Large intestine (tissue), 3 donors: ENCODE measurements at regions not wholly inside any gene's neighbourhood (a gene's known extent, or its start where the extent isn't known, plus 50 kb on each side); places are given as distances from the start of the nearest gene placed in this dataset.

Experiments
- DNase-seq, 2 donors: peaks; one replicate each; pipeline versions ENCODE4 v3.0.0 to v3.0.0-alpha.2; 2013
- H3K27ac ChIP-seq: one replicate; pipeline ENCODE4 v1.5.1; 2013; ENCODE audit warnings: low read length
- H3K27me3 ChIP-seq: 2 replicates; pipeline ENCODE4 v1.6.1; 2013; ENCODE audit warnings: low read length; ENCODE audit not compliant: control insufficient read depth, insufficient read depth
- H3K36me3 ChIP-seq: 2 replicates; pipeline ENCODE4 v1.6.1; 2013; ENCODE audit warnings: low read length; ENCODE audit not compliant: control insufficient read depth, insufficient read depth
- H3K4me1 ChIP-seq: one replicate; pipeline ENCODE4 v1.6.1; 2013; ENCODE audit warnings: low read length; ENCODE audit not compliant: control insufficient read depth, insufficient read depth
- H3K4me3 ChIP-seq: one replicate; pipeline ENCODE4 v1.5.1; 2013; ENCODE audit warnings: low read length
- H3K9me3 ChIP-seq: one replicate; pipeline ENCODE4 v1.6.1; 2013; ENCODE audit warnings: mild to moderate bottlenecking, low read depth, low read length, moderate library complexity; ENCODE audit not compliant: control insufficient read depth
- WGBS: methylation state at CpG from one replicate; pipeline ENCODE4 v1.1.5; 2013; ENCODE audit warnings: low lambda C conversion rate; ENCODE audit not compliant: insufficient coverage; 5-methylcytosine and 5-hydroxymethylcytosine counted together

GRCh38 chr10:44756216-44756615 lies 154.9 kb upstream of the TMEM72 start:
- no peaks in the 10 kb centered on the region for H3K9me3 ChIP-seq
- H3K4me3 ChIP-seq = no peak overlapping the region
- WGBS = 100% methylated on average over 3 of the region's 6 CpGs
- no peak for DNase-seq
- H3K27me3 ChIP-seq = no peaks in the 10 kb centered on the region
- H3K36me3 ChIP-seq = no peaks in the 10 kb centered on the region
- no peak overlapping the region for H3K27ac ChIP-seq
- H3K4me1 ChIP-seq = no peaks in the 10 kb centered on the region

DNA sequence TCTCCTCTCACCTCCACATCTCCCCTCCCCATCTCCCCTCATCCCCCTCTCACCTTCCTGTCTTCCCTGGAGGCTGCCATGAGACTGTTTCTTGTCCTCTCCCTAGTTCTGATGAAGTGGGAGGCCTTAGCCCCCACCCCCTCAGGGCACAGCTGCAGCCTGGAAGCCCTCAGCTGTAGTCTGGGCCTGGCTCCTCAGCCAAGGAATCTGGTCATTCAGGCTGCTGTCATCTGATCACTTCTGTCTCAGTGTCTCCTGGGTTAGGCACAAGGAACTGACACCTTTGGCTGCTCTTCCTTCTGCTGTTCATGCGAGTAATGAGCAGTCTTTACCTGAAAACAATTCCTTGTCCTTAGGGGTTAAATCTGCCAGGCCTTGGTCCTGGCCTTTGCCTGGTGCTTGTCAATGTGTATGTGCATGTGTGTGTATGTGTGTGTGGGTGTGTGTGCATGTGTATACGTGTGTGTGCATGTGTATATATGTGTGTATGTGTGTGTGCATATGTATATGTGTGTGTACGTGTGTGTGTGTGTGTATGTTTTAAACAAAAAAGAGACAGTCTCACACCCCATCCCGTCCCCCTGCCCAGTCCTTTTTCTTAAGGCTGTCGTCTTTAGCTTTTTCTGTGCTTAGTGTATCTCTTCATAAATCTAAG lies 153.5 kb upstream of the TMEM72 start:
- no CpG with 5 or more reads among the region's 5 CpGs for WGBS
- H3K27ac ChIP-seq = no peak overlapping the region

DNA sequence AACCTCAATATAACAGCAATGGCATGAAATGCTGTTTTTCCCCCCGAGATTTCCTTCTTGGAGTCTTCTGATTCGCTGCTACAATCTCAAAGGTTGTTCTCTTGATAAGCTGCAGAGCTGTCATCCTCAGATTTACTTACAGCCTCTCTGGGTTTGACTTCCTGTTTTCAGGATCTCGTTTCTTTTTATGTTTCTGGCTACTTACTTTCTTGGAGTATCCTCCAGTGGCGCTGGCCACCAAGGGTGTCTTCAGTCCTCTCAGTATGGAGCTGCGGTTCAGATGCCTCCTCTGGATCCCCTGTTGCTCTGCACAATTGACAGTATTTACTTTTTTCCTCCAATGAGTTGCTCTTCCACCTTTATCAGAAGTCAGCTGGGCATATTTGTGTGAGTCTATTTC lies 152.0 kb upstream of the TMEM72 start:
- Histone ChIP-seq H3K4me1 (no peaks in the 10 kb centered on the region), H3K4me3 (no peak overlapping the region), H3K9me3 (no peaks in the 10 kb centered on the region), H3K36me3 (no peaks in the 10 kb centered on the region), H3K27ac (no peak overlapping the region), H3K27me3 (no peaks in the 10 kb centered on the region)
- WGBS = 43% methylated on average over 1 of the region's 5 CpGs
- no peak for DNase-seq

More for the DNA sequence above, 153.5 kb upstream of the TMEM72 start:
- Histone ChIP-seq H3K36me3 (no peaks in the 10 kb centered on the region), H3K9me3 (no peaks in the 10 kb centered on the region), H3K4me1 (no peaks in the 10 kb centered on the region), H3K27me3 (no peaks in the 10 kb centered on the region), H3K4me3 (no peak overlapping the region)
- DNase-seq = no peak

GRCh38 chr10:44760513-44760912 lies 150.6 kb upstream of the TMEM72 start:
- H3K27ac ChIP-seq = no peak overlapping the region

GRCh38 chr10:44761076-44761475 lies 150.1 kb upstream of the TMEM72 start:
- Histone ChIP-seq H3K4me1 (no peaks in the 10 kb centered on the region), H3K4me3 (no peak overlapping the region), H3K9me3 (no peaks in the 10 kb centered on the region), H3K36me3 (no peaks in the 10 kb centered on the region), H3K27me3 (no peaks in the 10 kb centered on the region), H3K27ac (no peak overlapping the region)
- no peak for DNase-seq
- WGBS = no CpG with 5 or more reads among the region's 5 CpGs

More at GRCh38 chr10:44760513-44760912, 150.6 kb upstream of the TMEM72 start:
- no CpG with 5 or more reads among the region's 1 CpG for WGBS
- no peaks in the 10 kb centered on the region for H3K4me1 ChIP-seq
- H3K27me3 ChIP-seq = no peaks in the 10 kb centered on the region
- no peaks in the 10 kb centered on the region for H3K9me3 ChIP-seq
- DNase-seq = no peak
- H3K36me3 ChIP-seq = no peaks in the 10 kb centered on the region
- no peak overlapping the region for H3K4me3 ChIP-seq

- H3K4me3 ChIP-seq = no peak overlapping the region
- H3K4me1 ChIP-seq = no peaks in the 10 kb centered on the region
- H3K36me3 ChIP-seq = no peaks in the 10 kb centered on the region
- WGBS = 67% methylated on average over 1 of the region's 3 CpGs
- DNase-seq = no peak
- no peak overlapping the region for H3K27ac ChIP-seq
- no peaks in the 10 kb centered on the region for H3K27me3 ChIP-seq
- no peaks in the 10 kb centered on the region for H3K9me3 ChIP-seq
Observed at GRCh38 chr10:44763331-44763730, 147.8 kb upstream of the TMEM72 start.

DNA sequence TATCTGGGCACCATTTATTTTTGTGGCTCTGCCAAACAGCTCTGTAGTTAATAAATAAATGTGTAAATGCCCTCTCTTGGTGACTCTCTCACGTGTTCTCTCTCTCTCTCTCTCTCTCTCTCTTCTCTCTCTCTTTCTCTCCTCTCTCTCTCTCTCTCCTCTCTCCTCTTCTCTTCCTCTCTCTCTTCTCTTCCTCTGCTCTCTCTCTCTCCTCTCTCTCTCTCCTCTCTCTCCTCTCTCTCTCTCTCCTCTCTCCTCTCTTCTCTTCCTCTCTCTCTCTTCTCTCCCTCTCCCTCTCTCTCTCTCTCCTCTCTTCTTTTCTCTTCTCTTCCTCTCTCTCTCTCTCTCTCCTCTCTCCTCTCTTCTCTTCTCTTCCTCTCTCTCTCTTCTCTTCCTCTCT lies 145.8 kb upstream of the TMEM72 start:
- H3K27ac ChIP-seq = no peak overlapping the region
- H3K9me3 ChIP-seq = no peaks in the 10 kb centered on the region
- 89% methylated on average over 1 of the region's 1 CpG for WGBS

DNA sequence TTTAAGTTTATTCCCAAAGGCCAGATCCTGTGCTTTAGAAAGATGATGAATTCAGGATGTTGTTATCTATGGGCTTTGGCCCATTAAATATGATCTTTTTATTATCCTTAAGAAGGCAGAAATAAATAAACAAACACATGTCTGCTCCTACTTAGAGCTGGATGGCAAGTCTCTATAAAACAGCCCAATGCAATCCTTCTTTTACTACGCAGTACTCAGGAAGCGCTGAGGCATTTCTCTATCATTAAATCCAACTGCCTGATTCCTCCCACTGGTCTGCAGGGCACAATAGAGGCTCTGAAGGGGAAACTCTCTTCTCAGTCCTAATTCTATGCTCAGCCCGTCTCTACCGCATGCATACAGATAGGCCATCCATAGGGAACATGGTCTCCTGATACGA lies 144.5 kb upstream of the TMEM72 start:
- no CpG with 5 or more reads among the region's 5 CpGs for WGBS
- Histone ChIP-seq H3K27ac (no peak overlapping the region), H3K27me3 (no peaks in the 10 kb centered on the region), H3K36me3 (no peaks in the 10 kb centered on the region), H3K4me3 (no peak overlapping the region), H3K9me3 (no peaks in the 10 kb centered on the region), H3K4me1 (peaks cover 3% of the 10 kb centered on the region)
- DNase-seq = no peak

More for the DNA sequence above, 145.8 kb upstream of the TMEM72 start:
- Histone ChIP-seq H3K4me3 (no peak overlapping the region), H3K4me1 (peaks cover 3% of the 10 kb centered on the region), H3K36me3 (no peaks in the 10 kb centered on the region), H3K27me3 (no peaks in the 10 kb centered on the region)
- DNase-seq = no peak

DNA sequence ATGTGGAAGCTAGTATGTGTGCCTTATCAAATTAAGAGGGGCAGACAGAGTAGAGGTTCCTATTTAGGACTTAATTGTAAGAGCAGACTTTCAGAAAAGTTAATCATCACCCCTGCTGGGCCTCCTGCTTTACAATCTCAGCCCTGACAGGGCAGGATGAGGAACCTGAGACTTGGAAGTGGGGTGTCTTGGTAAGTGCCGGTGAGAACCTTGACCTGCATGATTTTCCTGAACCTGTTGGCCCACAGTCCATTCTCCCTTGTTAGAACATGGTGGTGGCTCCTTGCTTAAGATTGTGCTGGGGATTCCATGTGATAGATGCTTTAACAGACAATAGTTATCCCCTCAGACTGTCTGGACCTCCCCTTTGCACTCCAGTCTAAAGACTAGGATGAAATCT lies 141.7 kb upstream of the TMEM72 start:
- Histone ChIP-seq H3K27ac (no peak overlapping the region), H3K4me1 (peaks cover 3% of the 10 kb centered on the region), H3K27me3 (no peaks in the 10 kb centered on the region), H3K4me3 (no peak overlapping the region), H3K9me3 (peaks cover 2% of the 10 kb centered on the region), H3K36me3 (no peaks in the 10 kb centered on the region)
- no CpG with 5 or more reads among the region's 1 CpG for WGBS
- peak; percentile 27 to 70 for DNase-seq

DNA sequence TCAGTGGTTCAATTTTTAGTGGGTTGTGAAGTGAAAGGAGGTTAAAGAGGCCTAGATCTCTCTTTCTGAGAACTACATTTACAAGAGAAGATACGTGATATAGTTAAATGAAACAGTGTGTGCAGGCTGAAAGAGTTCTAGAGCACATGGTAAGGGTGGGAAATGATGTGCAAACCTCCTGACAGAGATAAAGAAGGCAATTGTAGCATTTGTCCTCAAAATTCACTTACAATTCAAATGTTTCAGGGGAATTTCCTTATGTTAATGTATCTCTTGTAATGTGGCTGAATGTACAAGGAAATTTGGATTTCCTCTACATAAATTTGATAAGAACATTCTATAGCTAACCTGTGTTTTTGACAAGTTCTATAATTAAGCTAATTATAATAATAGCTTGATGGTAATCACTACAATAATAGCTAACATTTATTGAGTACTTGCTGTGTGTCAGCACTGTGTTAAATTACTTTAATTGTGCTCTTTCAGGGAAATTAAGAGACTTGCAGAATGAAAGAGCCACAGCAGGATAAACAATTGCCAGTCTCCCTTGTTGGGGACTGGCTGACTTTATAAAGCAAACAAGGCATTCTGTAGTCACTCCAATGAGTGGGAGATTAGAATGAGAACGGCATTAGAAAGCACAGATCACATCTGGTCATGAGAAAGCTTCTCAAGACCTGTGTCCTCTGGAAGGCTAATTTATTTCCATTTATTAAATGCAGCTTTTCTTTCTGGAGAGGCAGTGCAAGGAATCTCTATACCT lies 139.7 kb upstream of the TMEM72 start:
- Histone ChIP-seq H3K36me3 (no peaks in the 10 kb centered on the region), H3K27me3 (no peaks in the 10 kb centered on the region), H3K27ac (no peak overlapping the region), H3K4me3 (no peak overlapping the region), H3K9me3 (peaks cover 2% of the 10 kb centered on the region), H3K4me1 (peaks cover 6% of the 10 kb centered on the region)
- no peak for DNase-seq
- 100% methylated on average over 1 of the region's 2 CpGs for WGBS
